Epithelial cell of proximal tubule (primary cell): ENCODE measurements at regions not wholly inside any gene's neighbourhood (a gene's known extent, or its start where the extent isn't known, plus 50 kb on each side); places are given as distances from the start of the nearest gene placed in this dataset.

Experiments used
- DNase-seq: peaks from one replicate; pipeline ENCODE4 v3.0.0-alpha.2; 2011; ENCODE audit warnings: low read depth
- H3K4me3 ChIP-seq: 2 replicates; pipeline ENCODE4 v1.5.1; 2011; ENCODE audit warnings: low read depth, mild to moderate bottlenecking, low read length
- CTCF ChIP-seq: conservative IDR thresholded peaks from 2 replicates; pipeline ENCODE4 v1.5.1; 2012; ENCODE audit warnings: low read depth, mild to moderate bottlenecking, low read length

DNA sequence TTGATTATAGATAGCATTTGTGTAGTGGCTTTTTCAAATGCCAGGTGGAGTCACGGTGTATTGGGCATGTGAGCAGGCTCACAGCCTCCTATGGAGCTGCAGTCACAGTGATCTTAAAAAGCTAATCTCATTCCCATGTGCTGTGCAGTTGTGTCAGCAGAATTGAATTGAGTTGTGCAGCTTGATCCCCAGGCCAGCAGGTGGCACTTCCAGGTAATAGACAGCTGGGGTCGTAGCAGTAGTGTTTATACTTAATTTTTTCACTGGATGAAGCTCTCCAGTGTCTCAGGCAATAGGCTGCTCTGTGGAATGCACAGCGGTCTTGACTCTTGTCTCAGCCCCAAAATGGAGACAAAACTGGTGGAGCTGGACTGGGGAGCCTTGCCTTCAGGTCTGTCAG lies 1028.1 kb downstream of the SH3BGRL start:
- H3K4me3 ChIP-seq = no peak overlapping the region
- DNase-seq = no peak
- peak; percentile 37 for TF ChIP-seq CTCF

GRCh38 chrX:82232679-82233078 lies 1030.8 kb downstream of the SH3BGRL start:
- no peak for DNase-seq
- TF ChIP-seq CTCF = no peak

GRCh38 chrX:82237328-82237727 lies 1035.4 kb downstream of the SH3BGRL start:
- DNase-seq = no peak
- no peak for TF ChIP-seq CTCF
- no peak overlapping the region for H3K4me3 ChIP-seq

More at GRCh38 chrX:82232679-82233078, 1030.8 kb downstream of the SH3BGRL start:
- H3K4me3 ChIP-seq = no peak overlapping the region
